ENCODE measurements at regions not wholly inside any gene's neighbourhood (a gene's known extent, or its start where the extent isn't known, plus 50 kb on each side); places are given as distances from the start of the nearest gene placed in this dataset.

DNA sequence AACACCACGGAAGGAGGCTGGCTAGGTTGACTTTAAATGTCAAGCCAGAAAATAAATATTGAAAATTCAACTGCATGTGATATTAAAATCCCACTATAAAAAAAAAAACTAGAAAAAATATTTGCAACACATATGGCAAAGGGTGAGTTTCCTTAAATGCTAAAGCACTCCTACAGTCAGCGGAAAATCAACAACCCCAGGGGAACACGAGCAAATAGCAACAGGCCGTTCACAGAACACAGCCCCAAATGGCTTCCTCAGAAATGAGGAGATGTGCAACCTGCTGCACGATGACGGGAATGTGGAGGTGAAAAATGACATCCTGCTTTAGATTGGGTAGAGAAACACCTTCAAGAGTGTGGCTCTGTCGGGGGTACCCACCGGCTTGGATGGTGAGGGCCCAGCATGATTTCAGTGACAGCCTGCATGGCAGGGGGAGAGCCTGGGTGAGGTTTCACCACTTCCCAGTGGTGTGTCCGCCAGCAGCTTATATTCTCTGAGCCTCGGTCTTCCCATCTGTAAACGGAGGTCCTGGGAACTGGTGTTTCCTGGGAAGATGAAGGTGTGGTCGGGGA lies 157.9 kb upstream of the GLI2 start:
- Histone ChIP-seq H3K9ac (ENCODE audit: low read length) (no peak overlapping the region), H2BK5ac (ENCODE audit: low read depth, low read length, poor library complexity) (no peak overlapping the region), H2AK5ac (ENCODE audit: low read length) (no peak overlapping the region), H3K4me3 (ENCODE audit: low read depth, low read length) (no peak overlapping the region), H3K27ac (ENCODE audit: low read depth, low read length) (no peak overlapping the region), H4K8ac (ENCODE audit: low read depth, low read length) (no peak overlapping the region), H3K4ac (ENCODE audit: low read depth, low read length) (no peak overlapping the region), H3K79me2 (ENCODE audit: control insufficient read depth, insufficient read depth, low read length, poor library complexity) (no peaks in the 10 kb centered on the region), H4K12ac (ENCODE audit: low read depth, low read length) (no peak overlapping the region), H3K18ac (ENCODE audit: low read length) (no peak overlapping the region), H4K91ac (ENCODE audit: low read depth, low read length) (no peak overlapping the region), H3K9me3 (ENCODE audit: insufficient read depth, low read depth, low read length) (no peaks in the 10 kb centered on the region), H3K4me1 (ENCODE audit: control insufficient read depth in 1 of 2, insufficient read depth in 2 of 2, low read length in 2 of 2) (no peaks in the 10 kb centered on the region), H3K79me1 (ENCODE audit: low read length) (no peaks in the 10 kb centered on the region), H2BK12ac (ENCODE audit: low read length) (no peak overlapping the region), H3K27me3 (ENCODE audit: insufficient read depth, low read length) (peaks cover 2% of the 10 kb centered on the region), H3K14ac (ENCODE audit: low read length) (no peak overlapping the region), H2BK120ac (ENCODE audit: insufficient read depth, low read length, poor library complexity) (no peak overlapping the region), H3K4me2 (ENCODE audit: low read length) (no peak overlapping the region), H2AFZ (ENCODE audit: insufficient read depth, low read length, poor library complexity) (no peak overlapping the region), H3K36me3 (ENCODE audit: control insufficient read depth in 1 of 2, insufficient read depth in 2 of 2, low read length in 2 of 2) (no peaks in the 10 kb centered on the region), H3K23ac (ENCODE audit: low read length) (no peak overlapping the region)
- WGBS (ENCODE audit: extremely low coverage, insufficient coverage, insufficient read length), result no CpG with 5 or more reads among the region's 12 CpGs
- no peak for DNase-seq

DNA sequence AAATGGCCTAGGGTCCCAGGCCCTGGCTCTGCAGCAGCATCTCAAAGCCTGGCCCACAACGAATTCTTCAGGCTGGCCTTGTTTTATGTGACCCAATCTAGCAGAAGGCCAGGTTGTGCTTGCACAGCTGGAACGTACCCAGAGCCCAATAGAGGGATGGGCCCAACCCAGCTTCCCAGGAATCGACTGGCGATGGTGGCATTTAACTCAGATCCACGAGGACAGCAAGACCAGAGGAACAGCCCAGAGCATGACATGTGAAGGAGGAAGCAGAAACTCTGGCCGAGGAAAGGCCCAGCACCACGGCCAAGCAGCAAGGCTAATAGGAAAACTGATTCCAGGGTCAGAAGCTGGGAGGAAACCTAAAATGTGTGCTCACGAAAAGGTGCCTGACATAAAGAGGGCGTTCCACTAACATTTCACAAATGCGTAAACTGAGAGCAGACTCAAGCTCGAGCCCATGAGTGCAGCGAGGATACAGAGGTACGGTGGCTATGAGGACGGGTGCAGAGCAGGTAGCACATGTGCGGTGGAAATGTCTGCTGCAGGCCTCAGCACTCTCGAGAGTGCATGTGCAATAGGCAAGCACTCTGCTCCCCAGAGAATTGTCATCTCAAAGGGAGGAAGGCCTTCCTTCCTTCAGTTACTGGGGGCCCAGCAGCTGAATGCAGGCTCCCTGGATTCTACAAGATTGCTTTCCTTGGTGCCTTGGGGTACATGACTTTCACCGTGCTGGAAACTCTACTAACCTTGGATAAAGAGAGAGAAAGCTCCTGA lies 156.9 kb upstream of the GLI2 start:
- Histone ChIP-seq H3K79me1 (ENCODE audit: low read length) (no peaks in the 10 kb centered on the region), H3K4me3 (ENCODE audit: low read depth, low read length) (no peak overlapping the region), H3K36me3 (ENCODE audit: control insufficient read depth in 1 of 2, insufficient read depth in 2 of 2, low read length in 2 of 2) (no peaks in the 10 kb centered on the region), H3K18ac (ENCODE audit: low read length) (no peak overlapping the region), H2AFZ (ENCODE audit: insufficient read depth, low read length, poor library complexity) (no peak overlapping the region), H3K4me2 (ENCODE audit: low read length) (no peak overlapping the region), H2AK5ac (ENCODE audit: low read length) (no peak overlapping the region), H3K4me1 (ENCODE audit: control insufficient read depth in 1 of 2, insufficient read depth in 2 of 2, low read length in 2 of 2) (no peaks in the 10 kb centered on the region), H4K8ac (ENCODE audit: low read depth, low read length) (no peak overlapping the region), H2BK120ac (ENCODE audit: insufficient read depth, low read length, poor library complexity) (no peak overlapping the region), H2BK12ac (ENCODE audit: low read length) (no peak overlapping the region), H3K4ac (ENCODE audit: low read depth, low read length) (no peak overlapping the region), H3K14ac (ENCODE audit: low read length) (no peak overlapping the region), H3K27ac (ENCODE audit: low read depth, low read length) (no peak overlapping the region), H4K12ac (ENCODE audit: low read depth, low read length) (no peak overlapping the region), H3K9ac (ENCODE audit: low read length) (no peak overlapping the region), H3K79me2 (ENCODE audit: control insufficient read depth, insufficient read depth, low read length, poor library complexity) (no peaks in the 10 kb centered on the region), H3K9me3 (ENCODE audit: insufficient read depth, low read depth, low read length) (no peaks in the 10 kb centered on the region), H4K91ac (ENCODE audit: low read depth, low read length) (no peak overlapping the region), H2BK5ac (ENCODE audit: low read depth, low read length, poor library complexity) (no peak overlapping the region), H3K27me3 (ENCODE audit: insufficient read depth, low read length) (peaks cover 2% of the 10 kb centered on the region), H3K23ac (ENCODE audit: low read length) (no peak overlapping the region)
- DNase-seq, result no peak
- WGBS (ENCODE audit: extremely low coverage, insufficient coverage, insufficient read length), result no CpG with 5 or more reads among the region's 17 CpGs

DNA sequence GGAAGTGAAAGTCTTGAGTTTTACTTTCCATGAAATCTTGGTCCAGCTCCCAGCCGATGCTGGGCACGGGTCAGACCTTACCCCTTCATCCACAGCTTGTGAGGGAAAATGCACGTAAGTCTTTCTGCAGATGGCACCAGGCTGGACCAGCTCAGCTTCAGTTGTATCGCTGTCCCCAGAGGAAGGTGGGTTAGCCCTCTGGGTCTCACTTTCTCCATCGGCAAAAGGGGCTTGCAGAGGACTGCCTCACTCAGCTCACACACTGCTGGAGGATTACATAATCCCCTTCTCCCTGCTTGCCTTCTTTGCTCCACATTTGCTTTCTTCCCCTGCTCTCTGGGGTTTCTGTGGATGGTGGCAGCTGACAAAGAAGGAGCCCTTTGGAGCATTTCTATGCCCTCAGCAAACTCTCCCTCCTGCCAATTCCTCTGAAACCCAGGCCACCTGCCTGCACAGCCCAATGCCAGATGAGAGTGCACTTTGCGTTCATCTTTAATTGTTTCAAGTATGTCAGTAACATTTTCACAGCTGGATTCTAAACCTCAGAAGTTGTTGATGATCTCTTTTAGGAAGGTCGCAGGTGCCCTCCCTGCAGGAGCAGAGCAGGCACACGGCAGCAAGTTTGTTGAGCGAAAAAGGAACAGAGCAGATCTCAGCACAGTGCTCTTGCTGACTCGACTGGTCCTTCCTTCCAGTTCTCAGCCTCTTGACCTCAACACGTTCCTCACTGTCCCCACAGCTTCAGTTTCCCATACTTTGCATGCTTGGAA lies 155.6 kb upstream of the GLI2 start:
- Histone ChIP-seq H3K79me1 (ENCODE audit: low read length) (no peaks in the 10 kb centered on the region), H4K12ac (ENCODE audit: low read depth, low read length) (no peak overlapping the region), H4K8ac (ENCODE audit: low read depth, low read length) (no peak overlapping the region), H2BK12ac (ENCODE audit: low read length) (no peak overlapping the region), H3K4ac (ENCODE audit: low read depth, low read length) (no peak overlapping the region), H2AK5ac (ENCODE audit: low read length) (no peak overlapping the region), H3K9ac (ENCODE audit: low read length) (no peak overlapping the region), H3K27me3 (ENCODE audit: insufficient read depth, low read length) (peaks cover 2% of the 10 kb centered on the region), H3K18ac (ENCODE audit: low read length) (no peak overlapping the region), H3K4me1 (ENCODE audit: control insufficient read depth in 1 of 2, insufficient read depth in 2 of 2, low read length in 2 of 2) (no peaks in the 10 kb centered on the region), H3K4me2 (ENCODE audit: low read length) (no peak overlapping the region), H3K14ac (ENCODE audit: low read length) (no peak overlapping the region), H3K23ac (ENCODE audit: low read length) (peak overlapping the region; percentile 58), H3K36me3 (ENCODE audit: control insufficient read depth in 1 of 2, insufficient read depth in 2 of 2, low read length in 2 of 2) (no peaks in the 10 kb centered on the region), H3K27ac (ENCODE audit: low read depth, low read length) (no peak overlapping the region), H3K9me3 (ENCODE audit: insufficient read depth, low read depth, low read length) (no peaks in the 10 kb centered on the region), H2AFZ (ENCODE audit: insufficient read depth, low read length, poor library complexity) (no peak overlapping the region), H4K91ac (ENCODE audit: low read depth, low read length) (no peak overlapping the region), H3K4me3 (ENCODE audit: low read depth, low read length) (no peak overlapping the region), H3K79me2 (ENCODE audit: control insufficient read depth, insufficient read depth, low read length, poor library complexity) (no peaks in the 10 kb centered on the region), H2BK5ac (ENCODE audit: low read depth, low read length, poor library complexity) (no peak overlapping the region), H2BK120ac (ENCODE audit: insufficient read depth, low read length, poor library complexity) (no peak overlapping the region)
- no CpG with 5 or more reads among the region's 11 CpGs for WGBS (ENCODE audit: extremely low coverage, insufficient coverage, insufficient read length)
- no peak for DNase-seq

DNA sequence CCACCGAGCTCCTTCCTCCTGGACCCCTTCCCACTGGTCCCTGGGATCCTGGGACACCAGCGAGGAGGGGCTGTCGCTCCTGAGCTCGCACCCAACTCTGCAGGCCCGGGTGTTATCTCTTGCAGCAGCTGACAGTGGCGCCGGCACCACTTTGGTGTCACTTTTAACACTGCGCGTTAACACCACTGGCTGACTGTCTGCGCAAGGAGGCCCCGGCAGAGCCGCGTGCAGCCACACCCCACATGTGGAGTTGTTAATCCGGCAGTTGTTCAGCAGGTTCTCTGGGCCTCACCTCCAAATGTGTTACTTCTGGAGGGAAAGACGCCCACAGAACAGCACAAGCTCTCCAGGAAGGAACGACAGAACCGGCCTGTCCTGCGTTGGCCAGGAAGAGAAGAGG lies 155.0 kb upstream of the GLI2 start:
- H2BK12ac ChIP-seq (ENCODE audit: low read length), result no peak overlapping the region
- H2BK5ac ChIP-seq (ENCODE audit: low read depth, low read length, poor library complexity), result no peak overlapping the region
- H3K9ac ChIP-seq (ENCODE audit: low read length), result no peak overlapping the region
- no peaks in the 10 kb centered on the region for H3K36me3 ChIP-seq (ENCODE audit: control insufficient read depth in 1 of 2, insufficient read depth in 2 of 2, low read length in 2 of 2)
- no peak overlapping the region for H3K18ac ChIP-seq (ENCODE audit: low read length)
- H3K4me2 ChIP-seq (ENCODE audit: low read length), result no peak overlapping the region
- no peak overlapping the region for H4K91ac ChIP-seq (ENCODE audit: low read depth, low read length)
- no CpG with 5 or more reads among the region's 18 CpGs for WGBS (ENCODE audit: extremely low coverage, insufficient coverage, insufficient read length)
- DNase-seq, result no peak
- H3K27ac ChIP-seq (ENCODE audit: low read depth, low read length), result no peak overlapping the region
- no peak overlapping the region for H2BK120ac ChIP-seq (ENCODE audit: insufficient read depth, low read length, poor library complexity)
- H3K23ac ChIP-seq (ENCODE audit: low read length), result no peak overlapping the region
- H3K79me2 ChIP-seq (ENCODE audit: control insufficient read depth, insufficient read depth, low read length, poor library complexity), result no peaks in the 10 kb centered on the region
- H2AFZ ChIP-seq (ENCODE audit: insufficient read depth, low read length, poor library complexity), result no peak overlapping the region
- H3K4me3 ChIP-seq (ENCODE audit: low read depth, low read length), result no peak overlapping the region
- no peak overlapping the region for H3K4ac ChIP-seq (ENCODE audit: low read depth, low read length)
- peaks cover 2% of the 10 kb centered on the region for H3K27me3 ChIP-seq (ENCODE audit: insufficient read depth, low read length)
- H2AK5ac ChIP-seq (ENCODE audit: low read length), result no peak overlapping the region
- no peak overlapping the region for H3K14ac ChIP-seq (ENCODE audit: low read length)
- H4K8ac ChIP-seq (ENCODE audit: low read depth, low read length), result no peak overlapping the region
- H3K4me1 ChIP-seq (ENCODE audit: control insufficient read depth in 1 of 2, insufficient read depth in 2 of 2, low read length in 2 of 2), result no peaks in the 10 kb centered on the region
- H4K12ac ChIP-seq (ENCODE audit: low read depth, low read length), result no peak overlapping the region
- H3K79me1 ChIP-seq (ENCODE audit: low read length), result no peaks in the 10 kb centered on the region
- H3K9me3 ChIP-seq (ENCODE audit: insufficient read depth, low read depth, low read length), result no peaks in the 10 kb centered on the region

Measured in trophoblast cell (in vitro differentiated cells and primary cell).